ENCODE measurements at regions not wholly inside any gene's neighbourhood (a gene's known extent, or its start where the extent isn't known, plus 50 kb on each side); places are given as distances from the start of the nearest gene placed in this dataset.

GRCh38 chr4:153943738-153944415 is 155.0 kb upstream of the SFRP2 start:
- Histone ChIP-seq H3K9me3 (no peaks in the 10 kb centered on the region), H3K4me3 (no peak overlapping the region), H3K27ac (no peak overlapping the region), H3K27me3 (no peaks in the 10 kb centered on the region), H3K4me1 (no peaks in the 10 kb centered on the region), H3K36me3 (ENCODE audit: low read depth, missing control alignments) (no peaks in the 10 kb centered on the region)
- TF ChIP-seq POLR2A (IDR thresholded peaks at IDR 0.05): no peak
- no peak for TF ChIP-seq CTCF (IDR thresholded peaks at IDR 0.05)
- WGBS, 2 donors: 93 to 96% methylated on average over 1 of the region's 1 CpG
- no peak for DNase-seq
- intact Hi-C loops (cut with DNase I; ENCODE audit: low total_unique reads): no loop called here

GRCh38 chr4:153940916-153941315 is 152.0 kb upstream of the SFRP2 start:
- Histone ChIP-seq H3K4me1 (no peaks in the 10 kb centered on the region), H3K27ac (no peak overlapping the region), H3K9me3 (no peaks in the 10 kb centered on the region), H3K36me3 (ENCODE audit: low read depth, missing control alignments) (no peaks in the 10 kb centered on the region), H3K4me3 (no peak overlapping the region), H3K27me3 (no peaks in the 10 kb centered on the region)
- intact Hi-C loops (cut with DNase I; ENCODE audit: low total_unique reads): no loop called here
- TF ChIP-seq POLR2A (IDR thresholded peaks at IDR 0.05) (no peak), CTCF (IDR thresholded peaks at IDR 0.05) (no peak)
- 67 to 71% methylated on average over 3 to 4 of the region's 4 CpGs for WGBS, 2 donors
- DNase-seq: no peak

GRCh38 chr4:153939570-153939969 is 150.7 kb upstream of the SFRP2 start:
- intact Hi-C loops (cut with DNase I; ENCODE audit: low total_unique reads): no loop called here
- H3K27ac ChIP-seq: no peak overlapping the region
- no peaks in the 10 kb centered on the region for H3K9me3 ChIP-seq
- TF ChIP-seq CTCF (IDR thresholded peaks at IDR 0.05): no peak
- WGBS, 2 donors: 91 to 92% methylated on average over 1 of the region's 1 CpG
- peaks cover 9% of the 10 kb centered on the region for H3K4me1 ChIP-seq
- no peaks in the 10 kb centered on the region for H3K36me3 ChIP-seq (ENCODE audit: low read depth, missing control alignments)
- no peak for DNase-seq
- H3K4me3 ChIP-seq: no peak overlapping the region
- H3K27me3 ChIP-seq: no peaks in the 10 kb centered on the region

- DNase-seq: no peak
- H3K4me3 ChIP-seq: no peak overlapping the region
- H3K36me3 ChIP-seq (ENCODE audit: low read depth, missing control alignments): no peaks in the 10 kb centered on the region
- no peaks in the 10 kb centered on the region for H3K9me3 ChIP-seq
- TF ChIP-seq CTCF (IDR thresholded peaks at IDR 0.05): no peak
- TF ChIP-seq POLR2A (IDR thresholded peaks at IDR 0.05): no peak
- no peak overlapping the region for H3K27ac ChIP-seq
- 94 to 96% methylated on average over 4 of the region's 4 CpGs for WGBS, 2 donors
- no peaks in the 10 kb centered on the region for H3K27me3 ChIP-seq
- peaks cover 13% of the 10 kb centered on the region for H3K4me1 ChIP-seq
- intact Hi-C loops (cut with DNase I; ENCODE audit: low total_unique reads): no loop called here
Observed at GRCh38 chr4:153938994-153939393, 150.1 kb upstream of the SFRP2 start.

- intact Hi-C loops (cut with DNase I; ENCODE audit: low total_unique reads): no loop called here
- TF ChIP-seq CTCF (IDR thresholded peaks at IDR 0.05) (no peak), POLR2A (IDR thresholded peaks at IDR 0.05) (no peak)
- Histone ChIP-seq H3K27me3 (no peaks in the 10 kb centered on the region), H3K27ac (no peak overlapping the region), H3K36me3 (ENCODE audit: low read depth, missing control alignments) (no peaks in the 10 kb centered on the region), H3K4me3 (no peak overlapping the region), H3K9me3 (no peaks in the 10 kb centered on the region), H3K4me1 (peaks cover 18% of the 10 kb centered on the region)
- WGBS, 2 donors: 74 to 80% methylated on average over 4 of the region's 4 CpGs
- no peak for DNase-seq
Observed at GRCh38 chr4:153937289-153937688, 148.4 kb upstream of the SFRP2 start.

All from testis (tissue), 2 donors.